ENCODE measurements at regions not wholly inside any gene's neighbourhood (a gene's known extent, or its start where the extent isn't known, plus 50 kb on each side); places are given as distances from the start of the nearest gene placed in this dataset.

DNA sequence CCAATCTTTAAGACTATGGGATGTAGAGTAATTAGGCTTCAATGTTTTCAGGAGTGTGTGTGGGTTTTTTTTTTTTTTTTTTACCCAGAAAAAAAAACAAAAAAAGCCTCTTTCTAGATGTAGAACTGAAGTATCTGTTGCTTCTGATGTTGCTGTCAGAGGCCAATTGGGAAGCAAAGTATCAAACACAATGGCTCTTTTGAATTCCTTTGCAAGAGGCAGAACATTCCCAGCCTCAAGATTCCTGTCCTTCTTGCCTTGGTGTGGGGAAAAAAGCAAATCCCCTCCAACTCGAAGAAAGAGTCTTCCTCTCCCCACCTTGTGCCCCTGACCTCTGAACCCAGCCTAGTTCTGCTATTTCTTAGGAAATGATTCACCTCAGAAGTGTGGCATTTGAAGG, 55.4 kb upstream of the LMO4 start:
- DNase-seq (ENCODE audit: low read depth, low spot score), result no peak

- DNase-seq (ENCODE audit: low read depth, low spot score), result no peak
Observed at GRCh38 chr1:87274851-87275250, 53.8 kb upstream of the LMO4 start.

GRCh38 chr1:87278825-87279535, 49.7 kb upstream of the LMO4 start:
- DNase-seq (ENCODE audit: low read depth, low spot score), result no peak
